ENCODE measurements at regions not wholly inside any gene's neighbourhood (a gene's known extent, or its start where the extent isn't known, plus 50 kb on each side); places are given as distances from the start of the nearest gene placed in this dataset.

DNA sequence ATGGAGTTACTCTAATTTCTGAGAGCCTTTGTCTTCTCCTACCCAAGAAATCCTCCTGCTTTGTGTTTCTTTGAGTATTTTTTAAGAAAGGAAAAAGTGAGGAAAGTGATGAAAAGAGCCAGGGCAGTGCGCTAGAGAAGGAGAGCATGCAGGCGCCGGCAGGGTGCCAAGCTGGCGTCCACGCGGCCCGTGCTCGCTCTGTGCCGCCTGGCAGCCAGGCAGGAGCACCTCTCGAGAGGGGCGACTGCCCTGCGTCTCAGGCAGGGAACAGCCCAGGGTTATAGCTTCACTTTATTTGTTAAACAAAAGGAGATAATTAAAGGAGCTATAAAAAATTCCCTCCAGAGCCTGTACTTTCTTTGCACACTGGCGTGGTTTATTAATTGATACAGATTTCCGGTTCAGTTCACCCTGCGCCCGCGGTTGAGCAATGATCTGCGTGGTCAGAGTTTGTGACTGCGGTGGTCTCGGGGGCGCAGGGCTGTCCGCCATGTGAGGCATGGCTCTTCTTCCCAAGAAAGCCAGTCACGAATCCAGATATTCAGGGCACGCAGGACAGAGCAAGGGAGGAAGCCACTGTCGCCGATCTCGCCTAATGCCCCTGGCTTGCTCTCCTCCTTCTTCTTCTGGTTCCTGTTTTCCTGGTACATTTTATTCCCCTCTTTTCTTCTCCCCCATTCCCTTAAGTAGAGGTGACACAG, 110.8 kb upstream of the PAQR3 start:
- no peak overlapping the region for H2AFZ ChIP-seq (ENCODE audit: low read length)
- no peak overlapping the region for H3K4me3 ChIP-seq (ENCODE audit: low read depth, low read length, poor library complexity, severe bottlenecking)
- no peak overlapping the region for H3K27ac ChIP-seq (ENCODE audit: low read depth, low read length, poor library complexity, severe bottlenecking)
- H3K4me2 ChIP-seq (ENCODE audit: low read length): no peak overlapping the region
- H3K9me3 ChIP-seq (ENCODE audit: low read length): no peaks in the 10 kb centered on the region
- TF ChIP-seq, protein P1, sequence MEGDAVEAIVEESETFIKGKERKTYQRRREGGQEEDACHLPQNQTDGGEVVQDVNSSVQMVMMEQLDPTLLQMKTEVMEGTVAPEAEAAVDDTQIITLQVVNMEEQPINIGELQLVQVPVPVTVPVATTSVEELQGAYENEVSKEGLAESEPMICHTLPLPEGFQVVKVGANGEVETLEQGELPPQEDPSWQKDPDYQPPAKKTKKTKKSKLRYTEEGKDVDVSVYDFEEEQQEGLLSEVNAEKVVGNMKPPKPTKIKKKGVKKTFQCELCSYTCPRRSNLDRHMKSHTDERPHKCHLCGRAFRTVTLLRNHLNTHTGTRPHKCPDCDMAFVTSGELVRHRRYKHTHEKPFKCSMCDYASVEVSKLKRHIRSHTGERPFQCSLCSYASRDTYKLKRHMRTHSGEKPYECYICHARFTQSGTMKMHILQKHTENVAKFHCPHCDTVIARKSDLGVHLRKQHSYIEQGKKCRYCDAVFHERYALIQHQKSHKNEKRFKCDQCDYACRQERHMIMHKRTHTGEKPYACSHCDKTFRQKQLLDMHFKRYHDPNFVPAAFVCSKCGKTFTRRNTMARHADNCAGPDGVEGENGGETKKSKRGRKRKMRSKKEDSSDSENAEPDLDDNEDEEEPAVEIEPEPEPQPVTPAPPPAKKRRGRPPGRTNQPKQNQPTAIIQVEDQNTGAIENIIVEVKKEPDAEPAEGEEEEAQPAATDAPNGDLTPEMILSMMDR (conservative IDR thresholded peaks at IDR 0.05; ENCODE audit: low read length): no peak
- no peak for TF ChIP-seq EZH2phosphoT487 (IDR thresholded peaks at IDR 0.05; ENCODE audit: borderline replicate concordance, low read depth, low read length)
- no peaks in the 10 kb centered on the region for H3K9me2 ChIP-seq (ENCODE audit: insufficient read depth, low read length)
- intact Hi-C loops (cut with micrococcal nuclease; ENCODE audit: unreplicated experiment): no loop called here
- H3K79me2 ChIP-seq (ENCODE audit: insufficient read depth, low read depth, low read length): no peaks in the 10 kb centered on the region
- H4K20me1 ChIP-seq (ENCODE audit: insufficient read depth, low read length): no peaks in the 10 kb centered on the region
- POLR2A ChIA-PET: interaction anchor here (0.6 to 0.7 kb wide), 3 partner anchors 23 to 848 kb away, joined by 3 read pairs; no protein-coding TSS in a partner anchor
- H3K36me3 ChIP-seq (ENCODE audit: insufficient read depth, low read length): no peaks in the 10 kb centered on the region
- CTCF ChIA-PET (ENCODE audit: unreplicated experiment): no interaction called here
- no peaks in the 10 kb centered on the region for H3K4me1 ChIP-seq (ENCODE audit: insufficient read depth, low read length, poor library complexity, severe bottlenecking)
- no peak for DNase-seq (ENCODE audit: low spot score)
- no TSS peak for BruUV-seq (replicated peaks)

DNA sequence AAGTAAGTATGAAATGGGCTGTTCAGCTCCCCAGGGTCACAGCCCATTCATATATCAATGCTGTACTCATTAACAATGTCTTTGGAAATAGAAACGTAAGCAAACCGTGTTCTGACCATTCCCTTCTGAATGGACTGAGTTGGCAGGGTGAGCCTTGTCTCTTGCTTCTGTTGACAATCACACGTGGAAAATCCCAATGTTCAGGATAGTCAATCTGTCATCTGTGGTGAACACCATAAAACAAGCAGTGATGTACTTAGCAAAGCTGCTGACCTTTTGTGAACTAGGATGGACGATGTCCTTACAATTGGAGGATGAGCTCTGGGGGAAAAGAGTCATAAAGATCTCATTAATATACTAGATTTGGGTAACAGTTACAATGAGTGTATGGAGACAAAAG, 109.6 kb upstream of the PAQR3 start:
- CTCF ChIA-PET (ENCODE audit: unreplicated experiment): no interaction called here
- DNase-seq (ENCODE audit: low spot score): no peak

More for the DNA sequence above, 109.6 kb upstream of the PAQR3 start:
- TF ChIP-seq EZH2phosphoT487 (IDR thresholded peaks at IDR 0.05; ENCODE audit: borderline replicate concordance, low read depth, low read length): no peak
- TF ChIP-seq, protein P1 (conservative IDR thresholded peaks at IDR 0.05; ENCODE audit: low read length): no peak
- no TSS peak for BruUV-seq (replicated peaks)
- H3K36me3 ChIP-seq (ENCODE audit: insufficient read depth, low read length): no peaks in the 10 kb centered on the region
- no peaks in the 10 kb centered on the region for H3K9me2 ChIP-seq (ENCODE audit: insufficient read depth, low read length)
- no peak overlapping the region for H3K27ac ChIP-seq (ENCODE audit: low read depth, low read length, poor library complexity, severe bottlenecking)
- POLR2A ChIA-PET: interaction anchor here (0.5 to 0.6 kb wide), 2 partner anchors 49 to 70 kb away, joined by 3 read pairs; no protein-coding TSS in a partner anchor
- intact Hi-C loops (cut with micrococcal nuclease; ENCODE audit: unreplicated experiment): no loop called here
- no peaks in the 10 kb centered on the region for H3K4me1 ChIP-seq (ENCODE audit: insufficient read depth, low read length, poor library complexity, severe bottlenecking)
- no peaks in the 10 kb centered on the region for H3K9me3 ChIP-seq (ENCODE audit: low read length)
- H3K4me2 ChIP-seq (ENCODE audit: low read length): no peak overlapping the region
- H3K4me3 ChIP-seq (ENCODE audit: low read depth, low read length, poor library complexity, severe bottlenecking): no peak overlapping the region
- no peaks in the 10 kb centered on the region for H4K20me1 ChIP-seq (ENCODE audit: insufficient read depth, low read length)
- H3K79me2 ChIP-seq (ENCODE audit: insufficient read depth, low read depth, low read length): no peaks in the 10 kb centered on the region
- H2AFZ ChIP-seq (ENCODE audit: low read length): no peak overlapping the region

Data from OCI-LY7 (cell line).